Effector memory CD4-positive, alpha-beta T cell (primary cell): ENCODE measurements at regions not wholly inside any gene's neighbourhood (a gene's known extent, or its start where the extent isn't known, plus 50 kb on each side); places are given as distances from the start of the nearest gene placed in this dataset.
"Not testable (repeated sequence)": the region's sequence is repeated elsewhere in the genome, so short reads cannot be mapped to it uniquely, and the experiment has no call there.

Source experiments
- DNase-seq, 3 donors: peaks; one replicate each; pipeline ENCODE4 v3.0.0-alpha.2; 2020
- H3K27ac ChIP-seq: 2 replicates; pipeline ENCODE4 v1.7.0; 2013; ENCODE audit warnings: mild to moderate bottlenecking, low read length, moderate library complexity; ENCODE audit not compliant: insufficient read depth, poor library complexity, severe bottlenecking
- H3K27me3 ChIP-seq: replicated peaks from 2 replicates; pipeline ENCODE4 v1.7.0; 2013; ENCODE audit warnings: mild to moderate bottlenecking, low read length; ENCODE audit not compliant: insufficient read depth, control insufficient read depth, poor library complexity, severe bottlenecking
- H3K36me3 ChIP-seq: 2 replicates; pipeline ENCODE4 v1.7.0; 2013; ENCODE audit warnings: mild to moderate bottlenecking, low read length, moderate library complexity; ENCODE audit not compliant: control insufficient read depth, insufficient read depth
- H3K4me1 ChIP-seq: 2 replicates; pipeline ENCODE4 v1.7.0; 2013; ENCODE audit warnings: low read length, mild to moderate bottlenecking; ENCODE audit not compliant: control insufficient read depth, insufficient read depth, poor library complexity, severe bottlenecking
- H3K4me3 ChIP-seq: 2 replicates; pipeline ENCODE4 v1.7.0; 2013; ENCODE audit warnings: low read length, low read depth, mild to moderate bottlenecking; ENCODE audit not compliant: insufficient read depth, poor library complexity, severe bottlenecking
- H3K9me3 ChIP-seq: 2 replicates; pipeline ENCODE4 v1.7.0; 2013; ENCODE audit warnings: mild to moderate bottlenecking, low read length, moderate library complexity; ENCODE audit not compliant: control insufficient read depth

DNA sequence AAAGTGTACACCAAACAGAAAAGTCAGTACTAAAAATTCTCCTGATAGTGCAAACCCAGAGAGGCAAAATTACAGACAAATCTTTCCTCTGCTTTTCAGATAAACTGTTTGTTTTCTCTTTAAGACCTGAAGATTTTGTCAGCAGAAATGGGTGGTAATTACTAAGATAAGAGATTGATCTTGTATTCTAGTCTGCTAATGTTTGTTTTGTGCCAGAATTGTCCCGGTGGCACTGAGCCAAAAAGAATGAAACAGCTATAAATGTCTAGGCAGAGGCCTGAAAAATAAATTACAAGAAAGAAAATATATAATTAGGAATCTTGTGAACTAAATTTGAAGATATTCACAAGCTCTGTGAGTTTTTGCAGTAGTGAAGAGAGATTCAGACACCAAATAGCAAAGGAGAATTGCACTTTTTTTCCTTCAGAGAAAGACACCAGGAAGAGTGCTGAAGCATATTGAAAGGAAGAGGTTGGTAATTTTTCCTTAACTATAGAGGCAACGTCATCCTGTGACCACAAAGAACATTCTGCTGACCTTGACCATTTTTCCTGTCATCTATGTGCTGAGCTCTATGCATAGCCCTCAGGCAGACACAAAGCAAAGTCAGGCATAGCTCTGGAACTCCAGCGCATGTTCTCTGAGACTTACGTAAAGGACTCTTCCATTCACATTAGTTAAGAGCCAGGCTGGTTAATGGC lies 314.5 kb upstream of the RASGEF1B start:
- no peak for DNase-seq
- Histone ChIP-seq H3K9me3 (no peaks in the 10 kb centered on the region), H3K4me1 (no peaks in the 10 kb centered on the region), H3K27me3 (no peaks in the 10 kb centered on the region), H3K27ac (no peak overlapping the region), H3K4me3 (no peak overlapping the region), H3K36me3 (no peaks in the 10 kb centered on the region)

DNA sequence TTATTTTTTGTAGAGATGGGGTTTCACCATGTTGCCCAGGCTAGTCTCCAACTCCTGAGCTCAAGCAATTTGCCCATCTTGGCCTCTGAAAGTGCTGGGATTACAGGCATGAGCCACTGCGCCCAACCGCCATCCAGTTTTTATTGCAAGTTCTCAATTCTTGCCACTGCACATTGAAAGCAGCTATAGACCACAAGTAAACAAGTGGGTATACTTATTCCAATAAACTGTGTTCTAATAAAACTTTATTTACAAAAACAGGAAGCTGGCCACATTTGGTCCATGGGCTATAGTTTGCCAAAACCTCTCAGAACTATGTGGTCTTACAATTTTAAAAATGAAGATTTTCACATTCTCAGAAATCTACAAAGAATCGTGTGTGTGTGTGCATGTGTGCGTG lies 313.6 kb upstream of the RASGEF1B start:
- Histone ChIP-seq H3K4me1 (no peaks in the 10 kb centered on the region), H3K9me3 (no peaks in the 10 kb centered on the region), H3K27me3 (no peaks in the 10 kb centered on the region), H3K4me3 (no peak overlapping the region), H3K27ac (no peak overlapping the region), H3K36me3 (no peaks in the 10 kb centered on the region)
- DNase-seq = no peak

DNA sequence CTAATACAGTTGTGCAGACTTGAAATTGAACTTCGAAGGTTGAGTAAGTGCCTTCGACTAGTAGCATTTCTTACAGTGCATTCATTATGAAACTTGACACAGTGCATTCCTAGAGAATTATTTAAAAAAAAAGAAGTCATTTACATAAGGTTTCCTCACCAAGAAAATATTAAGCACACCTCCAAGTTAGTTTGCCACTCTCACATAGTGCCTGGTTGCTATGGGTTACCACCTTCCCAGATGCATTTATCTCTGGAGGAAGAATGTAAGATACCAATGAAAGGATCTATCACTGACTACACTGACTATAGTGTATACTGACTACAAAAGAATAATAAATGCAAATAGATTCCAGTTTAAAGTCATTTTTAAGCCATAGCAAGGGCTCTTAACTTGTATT lies 311.9 kb upstream of the RASGEF1B start:
- Histone ChIP-seq H3K4me1 (no peaks in the 10 kb centered on the region), H3K9me3 (no peaks in the 10 kb centered on the region), H3K36me3 (no peaks in the 10 kb centered on the region), H3K4me3 (no peak overlapping the region), H3K27me3 (no peaks in the 10 kb centered on the region), H3K27ac (no peak overlapping the region)
- DNase-seq = no peak

DNA sequence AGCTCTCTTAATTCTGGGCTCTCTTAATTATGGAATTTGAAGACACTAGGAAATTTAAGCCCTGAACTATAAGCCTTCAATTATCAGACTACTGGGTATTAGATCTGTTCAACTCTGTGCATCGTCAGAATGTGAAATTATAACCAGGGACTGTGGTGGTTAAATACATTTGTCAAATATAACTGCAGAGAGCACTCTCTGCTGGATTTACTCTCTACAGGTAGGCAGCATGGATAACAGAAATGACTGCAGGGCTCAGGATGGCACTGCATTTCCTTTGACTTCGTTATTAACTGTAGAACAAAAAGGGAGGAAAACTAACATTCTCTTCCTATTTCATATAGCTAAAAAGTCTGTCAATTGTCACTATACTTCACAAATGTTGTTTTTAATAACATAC lies 310.1 kb upstream of the RASGEF1B start:
- Histone ChIP-seq H3K36me3 (no peaks in the 10 kb centered on the region), H3K4me3 (no peak overlapping the region), H3K4me1 (no peaks in the 10 kb centered on the region), H3K27ac (no peak overlapping the region), H3K9me3 (no peaks in the 10 kb centered on the region), H3K27me3 (no peaks in the 10 kb centered on the region)
- DNase-seq = no peak

DNA sequence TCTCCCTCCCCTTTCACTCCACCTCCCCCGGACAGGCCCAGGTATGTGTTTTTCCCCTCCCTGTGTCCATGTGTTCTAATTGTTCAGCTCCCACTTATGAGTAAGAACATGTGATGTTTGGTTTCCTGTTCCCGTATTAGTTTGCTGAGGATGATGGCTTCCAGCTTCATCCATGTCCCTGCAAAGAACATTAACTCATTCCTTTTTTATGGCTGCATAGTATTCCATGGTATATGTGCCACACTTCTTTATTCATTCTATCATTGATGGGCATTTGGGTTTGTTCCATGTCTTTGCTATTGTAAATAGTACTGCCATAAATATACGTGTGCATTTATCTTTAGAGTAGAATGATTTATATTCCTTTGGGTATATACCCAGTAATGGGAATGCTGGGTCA lies 306.0 kb upstream of the RASGEF1B start:
- not testable (repeated sequence) for DNase-seq, H3K4me1 ChIP-seq, H3K27ac ChIP-seq, H3K27me3 ChIP-seq, H3K36me3 ChIP-seq, H3K9me3 ChIP-seq, H3K4me3 ChIP-seq

GRCh38 chr4:81776794-81777193 lies 305.1 kb upstream of the RASGEF1B start:
- no peak overlapping the region for H3K27ac ChIP-seq
- no peak for DNase-seq
- no peaks in the 10 kb centered on the region for H3K4me1 ChIP-seq
- H3K4me3 ChIP-seq = no peak overlapping the region
- H3K9me3 ChIP-seq = no peaks in the 10 kb centered on the region
- H3K27me3 ChIP-seq = no peaks in the 10 kb centered on the region
- no peaks in the 10 kb centered on the region for H3K36me3 ChIP-seq

DNA sequence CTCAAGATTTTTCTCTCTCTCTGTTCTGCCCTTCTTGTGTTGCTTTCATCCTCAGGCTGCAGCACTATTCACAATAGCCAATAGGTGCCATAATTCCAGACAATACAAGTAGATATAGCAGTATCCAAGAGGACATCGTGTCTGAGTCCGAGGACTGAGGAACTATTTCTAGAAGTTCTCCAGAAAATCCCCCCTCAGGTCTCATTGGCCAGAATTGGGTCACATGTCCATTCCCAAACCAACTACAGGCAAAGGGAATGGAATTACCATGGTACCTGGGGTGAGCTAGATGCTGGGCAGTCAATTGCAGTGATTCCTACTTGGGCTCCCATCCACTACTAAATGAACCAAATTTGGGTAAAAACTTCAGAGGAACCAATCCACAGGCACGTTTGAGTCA lies 301.9 kb upstream of the RASGEF1B start:
- no peaks in the 10 kb centered on the region for H3K36me3 ChIP-seq
- H3K9me3 ChIP-seq = no peaks in the 10 kb centered on the region
- no peak for DNase-seq
- no peak overlapping the region for H3K27ac ChIP-seq
- H3K27me3 ChIP-seq = no peaks in the 10 kb centered on the region
- no peaks in the 10 kb centered on the region for H3K4me1 ChIP-seq
- no peak overlapping the region for H3K4me3 ChIP-seq

DNA sequence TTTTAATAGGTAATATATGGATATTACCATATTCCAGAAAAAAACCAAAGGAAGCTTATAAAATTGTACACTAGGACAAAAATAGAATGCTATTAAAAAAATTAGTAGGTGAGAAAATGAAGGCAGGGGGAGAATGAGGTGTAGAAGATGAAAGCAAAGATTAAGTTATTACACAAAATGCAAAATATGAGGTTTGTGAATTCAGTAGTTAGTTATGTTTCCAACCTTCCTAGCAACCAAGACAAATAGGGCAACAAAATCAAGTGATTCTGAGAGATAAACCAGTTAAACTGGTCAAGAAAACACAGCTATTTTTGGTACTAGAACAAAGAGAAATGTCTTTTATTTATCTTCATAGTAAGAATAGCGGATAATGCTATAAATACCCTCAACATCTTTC lies 300.0 kb upstream of the RASGEF1B start:
- Histone ChIP-seq H3K27me3 (no peaks in the 10 kb centered on the region), H3K9me3 (no peaks in the 10 kb centered on the region)
- no peak for DNase-seq

GRCh38 chr4:81769244-81769643 lies 297.5 kb upstream of the RASGEF1B start:
- Histone ChIP-seq H3K27me3 (no peaks in the 10 kb centered on the region), H3K36me3 (no peaks in the 10 kb centered on the region), H3K27ac (no peak overlapping the region), H3K9me3 (no peaks in the 10 kb centered on the region), H3K4me1 (no peaks in the 10 kb centered on the region), H3K4me3 (no peak overlapping the region)
- no peak for DNase-seq

More for the DNA sequence above, 300.0 kb upstream of the RASGEF1B start:
- no peak overlapping the region for H3K27ac ChIP-seq
- no peaks in the 10 kb centered on the region for H3K36me3 ChIP-seq
- H3K4me3 ChIP-seq = no peak overlapping the region
- H3K4me1 ChIP-seq = no peaks in the 10 kb centered on the region

DNA sequence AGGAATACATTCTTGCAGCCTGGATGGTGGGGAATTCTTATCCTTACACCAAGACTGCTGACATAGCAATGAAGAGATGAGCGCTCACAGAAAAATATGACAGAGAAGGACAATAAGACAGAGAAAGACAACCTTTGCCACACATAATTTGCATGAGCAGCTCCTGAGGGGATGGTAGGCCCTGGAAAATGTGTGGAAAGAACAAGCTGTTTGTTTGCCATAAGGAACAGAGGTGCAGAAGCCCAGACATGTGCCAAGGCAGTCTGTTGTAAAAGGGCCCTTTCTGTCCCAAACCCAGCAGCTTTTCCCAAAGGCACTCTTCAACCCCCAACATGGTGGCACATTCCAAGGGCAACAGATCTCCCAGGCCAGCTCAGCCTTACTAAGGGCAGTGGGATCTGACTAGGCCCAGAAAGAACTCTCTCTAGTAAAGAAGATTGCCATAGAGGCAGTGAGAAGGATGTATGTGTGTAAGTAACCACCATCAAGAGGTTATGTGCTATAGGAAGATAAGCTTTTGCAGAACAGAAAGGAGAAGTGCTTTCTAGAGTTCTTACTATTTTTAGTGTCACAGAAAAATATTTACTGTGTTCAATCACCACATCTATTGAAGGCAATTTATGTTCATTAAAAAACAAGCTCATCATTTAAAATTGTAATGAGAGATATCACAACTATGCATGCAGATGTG lies 287.0 kb upstream of the RASGEF1B start:
- no peaks in the 10 kb centered on the region for H3K9me3 ChIP-seq
- H3K27ac ChIP-seq = no peak overlapping the region
- H3K4me1 ChIP-seq = no peaks in the 10 kb centered on the region
- no peak for DNase-seq
- H3K36me3 ChIP-seq = no peaks in the 10 kb centered on the region
- no peaks in the 10 kb centered on the region for H3K27me3 ChIP-seq
- no peak overlapping the region for H3K4me3 ChIP-seq
